Coronary artery (tissue), 2 donors: ENCODE measurements at regions not wholly inside any gene's neighbourhood (a gene's known extent, or its start where the extent isn't known, plus 50 kb on each side); places are given as distances from the start of the nearest gene placed in this dataset.

Source experiments
- DNase-seq: peaks from one replicate; pipeline ENCODE4 v3.0.0-alpha.2; 2017; ENCODE audit warnings: low spot score
- H3K27ac ChIP-seq, 2 donors: fragments of 200-600 bp; sonication (generic); one replicate each; pipeline ENCODE4 v1.5.1; 2016 to 2019
- H3K4me3 ChIP-seq: fragments of 200-600 bp; sonication (generic); 2 replicates; pipeline ENCODE4 v1.5.1; 2016; ENCODE audit warnings: mild to moderate bottlenecking, moderate library complexity
- TF ChIP-seq, protein P1 (sequence below): fragments of 200-600 bp; sonication (generic); IDR thresholded peaks from one replicate; pipeline ENCODE4 v1.5.1; 2019; ENCODE audit warnings: antibody characterized with exemption

DNA sequence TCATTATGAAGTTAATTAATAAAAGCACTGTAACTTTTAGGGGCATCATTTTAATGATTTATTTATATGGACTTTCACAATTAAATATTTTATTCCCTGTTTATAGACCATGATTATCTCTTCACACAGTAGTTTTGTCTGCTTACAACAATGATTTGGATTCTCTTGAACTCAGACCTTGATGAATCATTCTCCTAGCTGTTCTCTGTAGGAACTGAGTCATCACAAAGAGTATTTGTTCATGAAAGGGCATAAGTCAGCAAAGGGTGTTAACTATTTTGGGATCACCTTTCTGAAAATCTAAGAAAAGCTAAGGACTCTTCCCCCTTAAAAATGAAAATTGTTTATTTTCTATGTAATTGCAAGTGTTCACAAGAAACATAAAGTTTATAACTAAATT lies 461.1 kb upstream of the UBE2E3 start:
- no peak overlapping the region for H3K4me3 ChIP-seq
- DNase-seq = no peak
- TF ChIP-seq, protein P1, sequence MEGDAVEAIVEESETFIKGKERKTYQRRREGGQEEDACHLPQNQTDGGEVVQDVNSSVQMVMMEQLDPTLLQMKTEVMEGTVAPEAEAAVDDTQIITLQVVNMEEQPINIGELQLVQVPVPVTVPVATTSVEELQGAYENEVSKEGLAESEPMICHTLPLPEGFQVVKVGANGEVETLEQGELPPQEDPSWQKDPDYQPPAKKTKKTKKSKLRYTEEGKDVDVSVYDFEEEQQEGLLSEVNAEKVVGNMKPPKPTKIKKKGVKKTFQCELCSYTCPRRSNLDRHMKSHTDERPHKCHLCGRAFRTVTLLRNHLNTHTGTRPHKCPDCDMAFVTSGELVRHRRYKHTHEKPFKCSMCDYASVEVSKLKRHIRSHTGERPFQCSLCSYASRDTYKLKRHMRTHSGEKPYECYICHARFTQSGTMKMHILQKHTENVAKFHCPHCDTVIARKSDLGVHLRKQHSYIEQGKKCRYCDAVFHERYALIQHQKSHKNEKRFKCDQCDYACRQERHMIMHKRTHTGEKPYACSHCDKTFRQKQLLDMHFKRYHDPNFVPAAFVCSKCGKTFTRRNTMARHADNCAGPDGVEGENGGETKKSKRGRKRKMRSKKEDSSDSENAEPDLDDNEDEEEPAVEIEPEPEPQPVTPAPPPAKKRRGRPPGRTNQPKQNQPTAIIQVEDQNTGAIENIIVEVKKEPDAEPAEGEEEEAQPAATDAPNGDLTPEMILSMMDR = no peak
- H3K27ac ChIP-seq = no peak overlapping the region

DNA sequence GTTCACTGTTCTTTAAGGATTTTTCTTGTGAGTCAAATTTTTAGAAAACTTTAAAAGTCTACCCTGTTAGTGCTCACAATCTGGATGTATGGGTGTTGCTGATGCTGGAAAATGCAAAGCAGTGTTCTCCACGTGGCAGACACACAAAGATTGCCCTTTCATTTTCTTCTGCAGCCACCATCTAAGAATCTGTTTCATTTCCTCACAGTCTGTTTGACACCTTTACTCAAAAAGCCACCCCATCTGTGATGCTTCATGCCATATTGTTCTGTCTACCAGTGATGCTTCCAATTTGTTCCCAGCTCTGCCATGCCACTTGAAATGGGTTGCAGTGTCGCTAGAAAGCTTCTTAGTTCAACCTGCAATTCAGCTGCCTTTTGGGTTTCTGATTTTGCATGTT lies 464.2 kb upstream of the UBE2E3 start:
- no peak for DNase-seq
- Histone ChIP-seq H3K4me3 (no peak overlapping the region), H3K27ac (no peak overlapping the region)
- TF ChIP-seq, protein P1 = no peak

DNA sequence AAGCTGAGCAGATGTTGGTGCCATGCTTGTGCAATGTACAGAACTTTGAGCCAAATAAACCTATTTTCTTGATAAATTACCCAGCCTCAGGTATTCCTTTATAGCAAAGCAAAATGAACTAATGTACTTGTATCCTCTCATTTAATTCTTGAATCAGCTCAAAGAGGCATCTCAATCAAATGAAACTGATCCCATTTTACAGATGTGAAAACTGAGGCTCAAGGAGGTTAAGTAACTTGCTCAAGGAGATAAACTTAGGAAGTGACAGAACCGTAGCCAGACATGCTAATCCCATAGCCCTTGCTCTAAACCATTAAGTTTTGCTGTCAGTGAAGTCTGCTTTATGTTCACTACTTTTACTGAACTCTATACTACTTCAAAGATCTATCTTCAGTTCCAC lies 467.0 kb upstream of the UBE2E3 start:
- no peak for DNase-seq
- no peak overlapping the region for H3K27ac ChIP-seq
- no peak overlapping the region for H3K4me3 ChIP-seq
- TF ChIP-seq, protein P1 = no peak

DNA sequence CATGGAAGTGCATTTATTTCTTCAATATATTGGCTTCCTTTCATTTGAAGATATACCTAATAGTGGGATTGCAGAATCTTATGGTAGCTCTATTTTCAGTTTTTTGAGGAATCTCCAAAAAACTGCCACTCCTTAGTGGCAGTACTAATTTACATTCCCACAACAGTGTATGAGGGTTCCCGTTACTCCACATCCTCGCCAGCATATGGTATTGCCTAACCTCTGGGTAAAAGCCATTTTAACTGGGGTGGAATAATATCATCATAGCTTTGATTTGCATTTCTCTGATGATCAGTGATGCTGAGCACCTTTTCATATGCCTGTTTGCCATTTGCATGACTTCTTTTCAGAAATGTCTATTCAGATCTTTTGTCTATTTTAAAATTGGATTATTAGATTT lies 471.9 kb upstream of the UBE2E3 start:
- DNase-seq = no peak
- Histone ChIP-seq H3K27ac (no peak overlapping the region), H3K4me3 (no peak overlapping the region)
- TF ChIP-seq, protein P1 = no peak

DNA sequence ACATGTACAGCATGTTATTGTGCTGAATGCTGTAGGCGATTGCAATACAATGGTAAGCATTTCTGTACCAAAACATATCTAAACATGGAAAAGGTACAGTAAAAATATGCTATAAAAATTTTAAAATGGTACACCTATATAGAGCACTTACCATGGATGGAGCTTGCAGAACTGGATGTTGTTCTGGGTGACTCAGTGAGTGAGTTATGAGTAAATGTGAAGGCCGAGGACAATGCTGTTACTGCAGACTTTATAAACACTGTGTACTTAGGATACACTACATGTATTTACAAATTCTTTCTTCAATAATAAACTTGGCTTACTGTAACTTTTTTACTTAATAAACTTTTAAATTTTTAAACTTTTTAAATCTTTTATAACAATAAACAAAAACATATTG lies 473.4 kb upstream of the UBE2E3 start:
- no peak overlapping the region for H3K27ac ChIP-seq
- H3K4me3 ChIP-seq = no peak overlapping the region
- TF ChIP-seq, protein P1 = no peak
- DNase-seq = no peak

DNA sequence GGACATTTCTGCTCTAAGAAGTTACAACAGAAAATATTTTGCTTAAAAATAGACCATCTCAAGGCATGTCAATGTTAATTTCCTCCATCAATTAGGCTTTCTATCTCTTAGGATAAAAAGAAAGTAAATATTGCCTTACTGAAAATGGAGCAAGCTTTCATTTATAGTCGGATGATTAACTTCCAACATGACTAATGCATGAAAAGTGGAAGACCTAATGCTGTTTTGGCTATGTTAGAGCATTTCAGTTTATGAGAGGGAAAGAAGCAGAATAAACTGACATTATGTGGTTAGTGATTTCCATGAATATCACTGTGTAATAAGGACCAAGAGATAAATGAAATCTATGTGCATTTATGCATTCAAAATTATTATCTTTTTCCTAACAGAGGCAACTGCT lies 475.2 kb upstream of the UBE2E3 start:
- TF ChIP-seq, protein P1 = no peak
- DNase-seq = no peak
- Histone ChIP-seq H3K27ac (no peak overlapping the region), H3K4me3 (no peak overlapping the region)

DNA sequence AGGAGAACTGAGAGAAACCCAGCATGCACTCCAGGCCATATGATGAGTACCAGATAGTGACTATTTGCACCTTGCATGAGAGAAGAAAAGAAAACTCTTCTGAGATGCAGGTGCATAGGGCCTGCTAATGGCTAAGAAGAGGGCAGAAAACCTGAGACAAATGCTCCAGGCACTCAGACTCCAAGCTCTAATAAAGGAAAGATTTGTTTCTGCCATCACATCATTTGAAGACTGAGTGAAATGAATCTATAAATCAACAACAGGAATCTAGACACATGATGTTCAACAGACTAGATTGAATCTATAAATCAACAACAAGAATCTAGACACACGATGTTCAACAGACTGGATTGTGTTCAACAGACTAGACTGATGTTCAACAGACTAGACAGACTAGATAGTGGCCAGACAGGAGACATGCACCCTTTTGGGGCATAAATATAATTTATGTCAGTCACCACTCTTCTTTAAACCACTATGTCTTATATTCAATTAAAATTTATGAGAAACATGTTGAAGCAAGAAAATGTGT lies 482.7 kb upstream of the UBE2E3 start:
- H3K4me3 ChIP-seq = no peak overlapping the region
- DNase-seq = no peak
- TF ChIP-seq, protein P1 = no peak

More for the DNA sequence above, 482.7 kb upstream of the UBE2E3 start:
- no peak overlapping the region for H3K27ac ChIP-seq
